ENCODE measurements at regions not wholly inside any gene's neighbourhood (a gene's known extent, or its start where the extent isn't known, plus 50 kb on each side); places are given as distances from the start of the nearest gene placed in this dataset.

GRCh38 chr3:177425042-177425441 lies 227.8 kb upstream of the TBL1XR1 start:
- no peak for TF ChIP-seq ZFP30 (CRISPR knock-in tag; IDR thresholded peaks at IDR 0.05)
- no peak for TF ChIP-seq BACH2 (CRISPR knock-in tag; IDR thresholded peaks at IDR 0.05; ENCODE audit: borderline replicate concordance)
- no peak for TF ChIP-seq TCF4 (CRISPR knock-in tag; IDR thresholded peaks at IDR 0.05; ENCODE audit: borderline replicate concordance)
- no peak for TF ChIP-seq SNAI2 (CRISPR knock-in tag; IDR thresholded peaks at IDR 0.05)
- TF ChIP-seq ISL1 (CRISPR knock-in tag; IDR thresholded peaks at IDR 0.05), result no peak
- TF ChIP-seq TOX (CRISPR knock-in tag; IDR thresholded peaks at IDR 0.05; ENCODE audit: borderline replicate concordance), result no peak
- TF ChIP-seq GLIS3 (CRISPR knock-in tag; IDR thresholded peaks at IDR 0.05), result no peak
- no peak for TF ChIP-seq ZFP3 (CRISPR knock-in tag; IDR thresholded peaks at IDR 0.05)
- TF ChIP-seq ZNF8 (CRISPR knock-in tag; IDR thresholded peaks at IDR 0.05), result no peak
- no peak for TF ChIP-seq RARB (CRISPR knock-in tag; IDR thresholded peaks at IDR 0.05)
- no peak for TF ChIP-seq POU6F1 (CRISPR knock-in tag; IDR thresholded peaks at IDR 0.05; ENCODE audit: borderline replicate concordance, low read depth)
- no peak for TF ChIP-seq PATZ1 (CRISPR knock-in tag; IDR thresholded peaks at IDR 0.05; ENCODE audit: borderline replicate concordance)

All from SK-N-SH treated with all-trans-retinoic acid at 6 μM for 48 hours (cell line).